T1000 (cell line): ENCODE measurements at regions not wholly inside any gene's neighbourhood (a gene's known extent, or its start where the extent isn't known, plus 50 kb on each side); places are given as distances from the start of the nearest gene placed in this dataset.
A peak's percentile ranks its signal among the peaks of the same experiment; 100 is the strongest.
"Not testable (repeated sequence)": the region's sequence is repeated elsewhere in the genome, so short reads cannot be mapped to it uniquely, and the experiment has no call there.

Source experiments
- DNase-seq: peaks from one replicate; lab custom pipeline; 2025; ENCODE audit warnings: mixed read lengths; lab: John Stamatoyannopoulos, UW

DNA sequence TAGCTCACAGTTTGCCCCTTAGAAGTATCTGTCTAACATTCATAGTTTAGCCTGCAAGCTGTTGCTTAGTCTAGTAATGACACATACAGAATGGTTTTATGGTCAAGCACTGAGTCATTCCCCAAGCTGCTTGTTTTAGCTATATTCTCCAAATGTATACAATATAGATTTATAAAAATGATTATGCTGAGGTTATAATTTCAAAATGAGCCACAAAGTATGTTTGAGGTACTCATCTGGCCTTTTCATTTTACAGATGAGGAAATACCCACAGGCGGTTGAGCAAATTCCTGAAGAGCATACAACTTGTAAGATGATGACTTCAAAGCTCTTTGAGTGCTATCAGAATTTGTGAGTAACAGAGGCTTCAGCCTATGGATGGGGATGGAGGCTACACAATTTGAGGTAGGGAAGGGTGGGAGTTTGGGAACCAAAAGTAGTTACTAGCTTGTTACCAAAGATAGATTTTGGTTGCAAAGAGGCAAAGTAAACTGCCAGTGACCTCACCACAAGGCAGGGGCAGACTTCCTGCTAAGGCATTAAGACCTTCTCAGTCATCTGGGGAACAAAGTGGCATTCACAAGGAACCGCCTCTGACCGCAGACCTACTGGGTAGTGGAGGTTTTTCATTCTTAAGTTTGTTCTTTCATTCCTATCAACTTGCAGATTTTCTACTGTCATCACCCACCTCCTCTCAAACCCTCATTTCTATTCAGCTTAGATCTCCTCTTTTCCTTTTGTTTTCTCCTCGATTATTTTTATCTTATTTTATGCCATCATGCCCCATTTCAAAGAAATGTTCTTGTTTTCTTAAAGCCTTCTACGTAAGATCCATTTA lies 257.2 kb upstream of the NECTIN3 start:
- DNase-seq = peak; percentile 60

DNA sequence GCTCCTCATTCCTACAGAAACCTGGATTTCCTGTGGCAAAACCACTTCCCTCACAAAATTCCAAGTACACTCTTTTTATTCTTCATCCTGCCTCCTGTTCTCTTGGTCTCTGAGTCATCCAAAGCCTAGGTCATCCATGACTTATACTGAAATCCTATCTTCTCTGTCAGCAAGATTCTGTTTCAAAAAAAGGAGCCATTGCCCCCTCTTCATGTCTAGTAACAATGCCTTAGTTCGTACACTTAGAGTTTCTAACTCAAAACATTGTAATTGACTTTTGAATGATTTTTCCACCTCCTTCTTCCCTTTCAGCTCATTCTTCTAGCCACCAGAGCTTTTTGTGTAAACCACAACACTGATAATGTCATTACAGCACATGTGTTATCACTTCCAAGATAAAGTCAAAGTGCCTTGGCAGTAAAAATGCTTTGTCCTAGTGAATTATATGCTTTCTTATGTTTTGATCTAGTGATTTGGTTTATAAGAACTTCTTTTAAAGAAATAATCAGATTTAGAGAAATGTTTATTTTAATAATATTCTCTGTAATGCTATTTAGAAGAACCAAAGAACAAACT lies 256.5 kb upstream of the NECTIN3 start:
- no peak for DNase-seq

DNA sequence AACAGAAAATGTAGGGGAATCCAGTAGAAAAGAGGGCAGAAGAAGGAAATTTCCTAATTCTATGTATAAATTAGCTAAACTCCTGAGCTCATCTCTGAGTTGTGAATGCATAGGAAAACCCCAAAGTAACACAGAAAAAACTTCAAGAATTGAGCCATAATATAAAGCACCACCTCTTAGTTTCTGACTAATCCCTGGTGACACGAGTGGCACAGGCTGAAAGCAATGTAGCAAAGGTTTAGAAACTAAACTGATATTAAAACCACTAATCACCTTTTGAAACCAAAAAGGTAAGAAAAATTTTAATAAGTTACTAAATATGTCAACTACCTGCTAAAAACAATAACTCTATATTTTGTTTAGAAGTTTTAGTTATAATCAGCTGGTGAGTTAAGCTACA lies 255.6 kb upstream of the NECTIN3 start:
- DNase-seq = no peak

DNA sequence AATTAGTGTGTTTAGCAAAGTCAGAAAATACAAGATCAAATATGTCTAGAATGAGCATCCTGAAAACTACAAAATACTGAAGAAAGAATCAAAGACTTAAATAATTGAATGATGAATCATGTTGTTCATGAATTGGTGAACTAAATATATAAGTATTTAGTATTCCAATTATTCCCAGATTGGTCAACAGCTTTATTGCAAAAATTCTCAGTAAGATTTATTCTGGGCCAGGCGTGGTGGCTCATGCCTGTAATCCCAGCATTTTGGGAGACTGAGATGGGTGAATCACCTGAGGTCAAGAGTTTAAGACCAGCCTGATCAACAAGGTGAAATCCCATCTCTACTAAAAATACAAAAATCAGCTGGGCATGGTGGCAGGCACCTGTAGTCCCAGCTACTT lies 250.0 kb upstream of the NECTIN3 start:
- DNase-seq = no peak

DNA sequence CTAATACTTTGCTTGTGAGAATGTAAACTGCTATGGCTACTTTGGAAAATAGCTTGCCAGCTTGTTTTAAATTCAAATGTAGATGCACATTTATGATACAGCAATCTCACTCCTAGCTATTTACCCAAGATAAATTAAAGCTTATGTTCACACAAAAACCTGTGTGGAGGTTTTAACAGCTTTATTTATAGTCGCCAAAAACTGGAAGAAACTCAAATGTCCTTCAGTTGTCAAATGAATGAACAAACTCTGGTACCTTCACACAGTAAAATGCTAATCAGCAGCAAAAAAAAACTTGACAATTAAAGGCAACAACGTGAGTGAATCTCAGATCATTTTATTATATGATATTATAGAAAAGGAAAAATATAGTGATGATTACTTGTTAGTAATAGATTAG lies 248.6 kb upstream of the NECTIN3 start:
- no peak for DNase-seq

DNA sequence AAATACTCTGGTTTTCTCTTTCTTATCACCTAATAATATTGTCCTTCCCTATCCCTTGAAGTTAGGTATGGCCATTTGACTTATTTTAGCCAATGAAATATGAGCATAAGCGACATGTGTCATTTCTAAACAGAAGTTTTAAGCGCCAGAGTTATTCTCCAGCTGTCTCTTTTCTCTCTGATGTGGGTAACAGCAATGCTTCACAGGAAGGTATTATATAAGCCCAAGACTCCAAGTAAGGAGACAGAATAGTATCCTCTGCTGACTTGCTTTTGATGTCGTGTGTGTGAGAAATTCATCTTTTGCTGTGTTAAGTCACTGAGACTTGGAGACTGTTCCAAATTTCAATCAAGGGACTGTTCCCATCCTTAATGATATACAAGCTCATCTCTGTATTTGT lies 224.6 kb upstream of the NECTIN3 start:
- DNase-seq = no peak

DNA sequence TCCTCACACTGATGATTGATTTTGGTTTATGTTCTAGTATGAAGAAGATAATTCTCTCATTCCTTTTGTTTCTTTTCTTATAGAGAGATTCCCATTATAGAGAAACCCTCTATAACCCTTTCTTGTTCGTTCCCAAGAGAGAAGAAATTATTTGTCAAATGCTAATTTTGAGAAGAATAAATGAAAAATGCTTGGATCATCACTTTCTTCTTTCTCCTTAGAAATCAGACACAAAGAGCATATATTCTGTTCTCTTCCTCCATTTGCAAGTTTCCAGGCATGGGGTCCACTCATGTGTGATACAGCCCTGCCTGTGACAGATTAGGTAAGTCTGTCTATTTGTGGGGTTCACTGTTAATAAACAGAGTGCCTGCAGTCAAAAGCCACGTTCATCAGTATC lies 222.6 kb upstream of the NECTIN3 start:
- no peak for DNase-seq

DNA sequence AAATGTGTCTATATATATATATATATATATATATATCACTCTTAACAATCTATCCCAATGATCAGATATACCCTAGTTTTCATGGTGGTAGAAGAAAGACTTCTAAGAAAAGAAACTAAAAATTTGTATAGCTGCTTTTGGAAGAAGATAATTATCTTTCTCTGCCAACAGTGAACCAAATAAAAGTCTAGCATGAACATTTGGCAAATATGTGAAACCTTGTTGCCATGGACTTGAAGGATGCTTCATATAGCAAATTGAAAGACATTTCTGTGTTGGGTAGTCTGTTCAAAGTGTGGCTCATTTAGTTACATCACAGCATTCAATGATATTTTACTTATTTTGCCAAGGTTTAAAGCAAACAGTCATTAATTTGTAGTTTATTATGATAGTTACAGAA lies 219.9 kb upstream of the NECTIN3 start:
- DNase-seq = no peak

DNA sequence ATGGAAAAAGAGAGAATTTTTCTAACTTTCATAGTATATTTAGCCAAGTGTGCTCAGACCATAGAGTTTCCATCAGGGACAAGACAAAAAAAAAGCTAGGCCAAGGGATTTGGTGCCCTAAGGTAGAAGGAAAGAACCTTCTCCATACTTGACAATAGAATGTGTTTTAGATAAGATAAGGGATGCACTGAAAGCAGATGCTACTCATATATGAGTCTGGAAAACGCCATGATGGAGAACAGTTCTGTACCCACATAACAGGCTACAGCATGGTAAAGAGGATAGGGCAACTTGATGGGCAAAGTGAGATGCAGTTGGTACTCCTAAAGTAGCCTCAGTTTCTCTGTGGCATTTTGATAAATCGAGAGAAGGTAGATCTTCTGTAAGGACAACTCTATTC lies 216.4 kb upstream of the NECTIN3 start:
- no peak for DNase-seq

DNA sequence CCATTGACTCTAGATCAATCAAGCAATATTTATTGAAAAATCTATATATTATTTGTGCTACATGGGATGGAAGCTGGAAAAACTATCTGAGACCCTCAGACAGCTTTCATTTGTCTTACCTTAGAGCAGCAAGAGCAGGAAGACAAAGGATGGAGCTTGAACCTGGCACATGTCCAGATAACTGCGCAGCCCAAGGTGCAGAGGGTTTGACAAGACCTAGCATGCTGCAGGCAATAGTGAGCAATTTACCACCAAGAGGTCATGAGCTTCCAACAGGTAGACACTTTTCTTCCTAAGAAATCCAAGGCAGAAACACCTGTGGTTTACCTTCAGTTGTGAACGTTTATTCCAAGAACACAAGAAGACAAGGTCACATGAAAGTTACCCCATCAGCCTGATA lies 214.7 kb upstream of the NECTIN3 start:
- no peak for DNase-seq

DNA sequence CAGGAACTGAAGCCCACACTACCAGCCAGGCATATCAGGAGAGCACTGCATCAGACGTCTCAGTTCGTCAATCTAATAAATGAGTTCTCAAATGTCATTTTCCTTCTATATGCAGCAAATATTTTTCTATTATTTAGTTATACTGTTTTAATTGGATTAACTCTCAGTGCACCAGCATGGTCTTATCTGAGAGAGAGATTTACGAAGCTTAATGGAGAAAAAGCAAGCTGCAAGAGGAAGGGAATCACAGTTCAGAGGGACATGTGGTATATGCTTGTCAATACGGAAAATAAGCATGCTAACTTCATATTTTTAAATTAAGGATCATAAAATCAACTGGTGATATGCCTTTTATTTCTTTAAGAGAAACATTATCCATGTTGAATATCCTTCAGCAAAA lies 213.1 kb upstream of the NECTIN3 start:
- DNase-seq = no peak

DNA sequence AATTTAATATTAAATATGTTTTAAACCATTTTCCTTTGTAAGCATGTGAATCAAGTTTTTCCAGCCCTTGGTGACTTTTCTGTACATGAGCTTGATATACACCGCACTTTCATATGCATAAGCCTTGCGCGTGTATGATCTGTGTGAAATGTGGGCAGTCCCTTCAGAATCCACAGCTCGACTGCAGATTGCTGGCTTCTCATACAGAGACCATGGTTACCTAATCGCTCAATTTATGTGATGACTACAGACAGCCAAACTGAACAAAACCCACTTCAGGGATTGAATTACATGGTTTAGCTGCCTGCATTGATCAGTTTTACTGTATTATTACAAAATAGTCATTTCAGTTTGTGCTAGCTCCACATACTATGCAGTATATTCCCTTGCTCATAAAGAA lies 212.3 kb upstream of the NECTIN3 start:
- DNase-seq = no peak

DNA sequence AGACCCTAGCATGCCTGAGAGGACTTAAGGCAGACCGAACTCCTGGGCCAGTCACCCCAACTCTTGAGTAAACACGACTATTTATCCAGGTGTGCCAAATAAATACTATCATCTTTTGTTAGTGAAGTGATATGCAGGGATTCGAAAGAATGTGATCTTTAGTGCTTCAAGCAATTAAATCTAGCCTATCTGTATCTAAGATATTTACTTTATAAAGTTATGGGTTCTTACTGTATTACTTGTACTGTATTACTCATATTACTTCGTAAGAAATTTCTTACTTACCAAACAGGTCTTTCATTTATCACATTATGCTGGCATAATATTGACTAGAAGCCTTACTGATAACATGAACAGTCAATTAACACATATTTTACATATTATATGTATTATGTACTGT lies 211.6 kb upstream of the NECTIN3 start:
- DNase-seq = no peak

DNA sequence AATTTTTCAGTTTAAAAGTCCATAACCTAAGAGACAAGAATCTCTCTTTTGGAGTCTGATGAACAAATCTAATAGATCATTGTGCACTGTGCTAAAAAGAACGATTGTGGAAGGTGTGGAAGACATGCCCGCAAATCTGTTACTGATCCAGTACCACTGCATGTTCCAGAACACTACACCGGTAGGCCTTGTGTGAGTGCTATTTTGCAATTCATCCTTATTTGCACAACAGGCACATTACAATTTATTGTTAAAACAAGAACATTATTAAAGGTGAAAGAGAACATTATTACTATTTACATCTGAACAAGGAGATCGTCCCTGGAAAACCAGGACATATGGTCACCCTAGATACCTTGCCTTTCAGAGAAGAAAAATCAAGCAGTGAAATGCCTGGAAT lies 205.7 kb upstream of the NECTIN3 start:
- no peak for DNase-seq

DNA sequence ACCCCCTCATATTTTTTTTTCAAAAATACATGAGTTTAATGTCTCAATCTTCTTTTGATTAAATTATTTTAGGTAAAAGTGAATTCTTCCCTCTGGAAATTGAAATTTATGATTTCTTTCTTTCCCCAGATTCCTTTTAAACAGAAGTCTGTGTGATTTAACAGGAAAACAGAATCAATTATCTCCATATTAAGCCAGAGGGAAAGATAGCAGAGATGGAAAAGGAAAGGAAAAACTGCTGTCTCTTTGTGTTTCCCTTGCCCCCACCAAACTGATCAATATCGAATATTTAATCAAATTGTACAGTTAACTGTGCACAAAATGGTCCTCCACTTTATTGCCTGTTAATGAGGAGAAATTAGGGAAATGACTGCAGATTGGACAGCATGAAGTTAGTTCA lies 203.5 kb upstream of the NECTIN3 start:
- DNase-seq = no peak

DNA sequence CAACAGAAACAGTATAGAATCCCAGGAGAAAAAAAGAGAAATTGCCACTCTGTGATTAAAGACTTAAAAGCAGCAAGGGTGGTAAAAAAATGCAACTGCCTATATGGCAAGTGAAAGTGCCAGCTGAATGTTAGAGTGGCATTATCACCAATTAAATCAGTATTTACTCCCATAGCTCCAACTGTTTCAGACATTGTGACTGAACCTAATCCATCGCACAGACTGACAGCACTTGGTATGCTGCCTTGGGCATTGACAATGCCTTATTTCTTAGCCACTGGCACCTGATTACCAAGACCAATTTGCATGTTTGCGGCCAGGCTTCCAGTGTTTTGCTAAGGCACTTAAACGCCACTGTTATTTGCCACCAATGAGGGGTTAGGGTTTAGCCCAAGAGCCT lies 201.9 kb upstream of the NECTIN3 start:
- DNase-seq = no peak

DNA sequence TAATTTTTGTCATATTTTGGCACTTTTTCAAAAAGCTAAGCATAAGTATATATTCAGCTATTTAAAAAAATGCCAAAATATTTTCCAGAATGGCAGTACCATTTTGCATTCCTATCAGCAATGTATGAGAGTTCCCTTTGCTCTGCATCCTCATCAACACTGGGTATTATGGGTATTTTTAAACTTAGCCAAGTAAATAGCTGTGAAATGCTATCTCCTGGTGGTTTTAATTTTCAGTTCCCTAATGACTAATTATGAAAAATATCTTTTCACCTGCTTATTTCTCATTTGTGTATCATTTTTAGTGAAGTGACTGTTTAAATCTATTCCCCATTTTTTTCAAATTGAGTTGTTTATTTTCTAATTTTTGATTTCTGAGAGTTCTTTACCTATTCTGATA lies 199.7 kb upstream of the NECTIN3 start:
- no peak for DNase-seq

DNA sequence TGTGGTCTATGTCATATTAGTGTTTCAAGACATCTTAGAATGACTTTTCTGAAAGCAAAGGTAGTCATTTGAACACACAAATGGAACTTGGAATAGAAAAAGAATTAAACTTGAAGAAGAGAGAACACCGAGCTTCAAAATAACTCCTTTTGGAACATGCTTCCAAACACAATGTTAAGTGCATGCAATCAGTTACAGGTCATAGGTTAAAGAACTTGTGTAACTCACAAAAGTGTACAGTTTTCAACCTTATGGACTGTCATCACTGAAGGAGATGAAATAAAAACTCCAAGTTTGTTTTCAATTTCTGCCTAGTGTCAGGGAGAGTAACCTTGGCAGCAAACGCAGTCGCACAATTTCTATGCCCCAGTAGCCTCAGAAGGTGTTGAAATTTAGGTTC lies 192.9 kb upstream of the NECTIN3 start:
- DNase-seq = no peak

DNA sequence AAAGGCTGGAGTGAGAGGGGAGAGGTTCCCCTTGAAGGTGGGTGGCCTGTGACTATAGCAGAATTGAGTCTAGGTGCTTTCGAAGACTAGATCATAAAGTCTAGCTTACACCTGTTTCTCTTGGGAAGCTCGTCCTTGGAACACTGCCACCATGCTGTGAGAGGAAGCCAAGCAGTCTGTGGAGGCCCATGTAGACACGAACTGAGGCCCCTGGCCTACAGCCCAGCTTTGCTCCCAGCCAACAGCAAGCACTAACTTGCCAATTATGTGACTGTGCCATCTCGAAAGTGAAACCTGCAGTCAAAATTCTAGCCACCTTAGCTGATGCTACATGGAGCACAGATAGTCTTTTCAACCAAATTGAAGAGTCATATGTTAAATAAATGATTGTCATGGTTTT lies 190.5 kb upstream of the NECTIN3 start:
- DNase-seq = no peak

DNA sequence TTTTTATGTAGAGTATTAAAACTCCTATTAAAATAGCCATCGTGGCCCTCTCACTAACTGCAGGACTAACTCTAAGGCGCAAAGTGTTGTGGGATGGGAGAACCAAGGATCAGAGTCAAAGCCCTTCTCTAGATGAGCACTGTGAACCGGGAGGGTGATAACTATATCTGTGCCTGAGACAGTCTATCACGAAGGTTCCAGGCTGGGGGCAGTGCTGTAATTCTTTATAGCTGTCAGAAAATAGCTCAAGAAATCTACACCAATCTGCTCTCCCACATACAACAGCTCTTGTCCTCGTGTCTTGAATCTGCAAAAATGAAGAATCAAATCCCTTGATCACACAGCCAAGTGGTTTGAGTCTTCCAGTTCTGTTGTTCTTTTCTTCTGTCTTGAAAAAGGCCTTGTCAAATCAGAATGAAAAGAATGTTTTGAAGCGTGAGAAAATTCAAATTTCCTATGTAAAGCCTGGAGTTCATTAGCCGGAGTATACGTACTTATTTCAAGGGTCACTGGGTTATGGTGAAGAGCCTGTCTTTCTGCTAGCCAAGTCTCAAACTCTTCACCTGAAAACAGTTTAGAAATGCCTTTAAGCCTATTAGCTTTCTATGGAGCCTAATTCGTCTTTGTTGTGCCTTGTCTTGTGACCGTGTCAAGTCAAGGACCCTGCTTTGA lies 185.3 kb upstream of the NECTIN3 start:
- no peak for DNase-seq

DNA sequence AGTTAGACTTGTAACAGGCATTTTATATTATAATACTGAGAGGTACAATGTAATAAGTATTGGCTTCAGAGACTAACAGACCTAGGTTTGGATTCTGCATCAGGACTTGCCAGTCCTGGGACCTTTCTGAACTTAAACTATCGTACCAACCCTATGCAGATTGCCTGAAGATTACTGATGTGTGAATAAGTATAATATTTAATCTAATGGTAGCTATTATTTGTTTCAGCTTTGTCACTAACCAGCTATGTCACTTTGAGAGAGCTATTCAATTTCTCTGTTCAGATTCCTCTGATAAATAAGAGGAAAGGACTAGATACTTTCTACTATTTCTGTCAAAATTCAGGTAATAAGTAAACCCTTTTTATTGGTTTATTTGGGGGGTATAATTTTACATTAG lies 184.4 kb upstream of the NECTIN3 start:
- DNase-seq = no peak

DNA sequence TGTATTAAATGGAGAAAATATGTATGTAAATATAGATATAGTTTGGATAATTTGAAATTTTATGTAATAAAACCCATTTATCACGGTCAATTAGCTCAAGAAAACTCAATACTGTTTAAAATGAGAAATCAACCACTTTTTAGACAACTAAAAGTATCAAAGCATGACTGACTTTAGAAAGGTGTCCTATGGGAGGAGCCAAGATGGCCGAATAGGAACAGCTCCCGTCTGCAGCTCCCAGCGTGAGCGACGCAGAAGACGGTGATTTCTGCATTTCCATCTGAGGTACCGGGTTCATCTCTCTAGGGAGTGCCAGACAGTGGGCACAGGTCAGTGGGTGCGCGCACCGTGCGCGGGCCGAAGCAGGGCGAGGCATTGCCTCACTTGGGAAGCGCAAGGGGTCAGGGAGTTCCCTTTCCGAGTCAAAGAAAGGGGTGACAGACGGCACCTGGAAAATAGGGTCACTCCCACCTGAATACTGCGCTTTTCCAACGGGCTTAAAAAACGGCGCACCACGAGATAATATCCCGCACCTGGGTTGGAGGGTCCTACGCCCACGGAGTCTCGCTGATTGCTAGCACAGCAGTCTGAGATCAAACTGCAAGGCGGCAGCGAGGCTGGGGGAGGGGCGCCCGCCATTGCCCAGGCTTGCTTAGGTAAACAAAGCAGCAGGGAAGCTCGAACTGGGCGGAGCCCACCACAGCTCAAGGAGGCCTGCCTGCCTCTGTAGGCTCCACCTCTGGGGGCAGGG lies 182.8 kb upstream of the NECTIN3 start:
- DNase-seq = not testable (repeated sequence)

DNA sequence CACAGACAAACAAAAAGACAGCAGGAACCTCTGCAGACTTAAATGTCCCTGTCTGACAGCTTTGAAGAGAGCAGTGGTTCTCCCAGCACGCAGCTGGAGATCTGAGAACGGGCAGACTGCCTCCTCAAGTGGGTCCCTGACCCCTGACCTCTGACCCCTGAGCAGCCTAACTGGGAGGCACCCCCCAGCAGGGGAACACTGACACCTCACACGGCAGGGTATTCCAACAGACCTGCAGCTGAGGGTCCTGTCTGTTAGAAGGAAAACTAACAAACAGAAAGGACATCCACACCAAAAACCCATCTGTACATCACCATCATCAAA lies 182.3 kb upstream of the NECTIN3 start:
- DNase-seq = not testable (repeated sequence)
